Activated gamma-delta T cell (primary cell): ENCODE measurements at regions not wholly inside any gene's neighbourhood (a gene's known extent, or its start where the extent isn't known, plus 50 kb on each side); places are given as distances from the start of the nearest gene placed in this dataset.

ENCODE experiments used
- DNase-seq: peaks from one replicate; lab custom pipeline; 2025; lab: John Stamatoyannopoulos, UW

DNA sequence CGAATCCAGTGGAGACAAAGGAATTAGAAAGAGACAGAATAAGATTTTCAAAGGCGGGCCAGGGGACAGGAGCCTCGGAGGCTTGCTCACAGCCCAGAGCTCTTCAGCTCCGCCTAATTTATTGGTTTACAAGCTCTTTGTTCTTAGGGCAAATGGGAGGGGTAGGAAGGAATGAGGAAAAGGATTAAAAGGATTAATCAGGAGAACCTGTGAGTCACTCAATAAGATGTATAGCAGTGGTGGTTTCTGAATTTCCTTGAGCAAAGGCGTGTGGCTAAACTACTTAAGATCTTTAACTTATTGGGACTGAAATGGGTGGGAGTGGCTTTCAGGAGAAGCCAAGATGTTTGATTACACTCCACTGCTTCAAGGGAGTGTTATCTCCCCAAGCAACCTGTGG, 456.0 kb upstream of the SPANXN1 start:
- no peak for DNase-seq

DNA sequence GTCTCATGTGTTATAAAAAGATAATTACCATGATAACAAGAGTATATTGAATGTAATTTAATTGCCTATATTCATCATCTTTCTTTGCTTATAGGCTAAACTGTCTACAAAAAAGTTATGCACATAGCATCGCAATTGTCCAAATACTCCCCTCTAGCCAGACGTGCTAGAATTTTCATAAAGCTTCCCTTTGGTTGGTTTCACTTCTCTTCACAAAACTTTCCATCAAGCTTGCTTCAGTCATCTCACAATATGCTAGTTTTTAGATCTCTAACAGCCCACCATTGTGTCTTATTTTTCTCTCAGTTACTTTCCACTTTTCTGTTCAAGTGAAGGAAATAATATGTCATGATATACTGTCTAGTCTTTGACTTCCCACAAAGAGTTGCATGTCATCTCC, 448.3 kb upstream of the SPANXN1 start:
- DNase-seq: no peak

DNA sequence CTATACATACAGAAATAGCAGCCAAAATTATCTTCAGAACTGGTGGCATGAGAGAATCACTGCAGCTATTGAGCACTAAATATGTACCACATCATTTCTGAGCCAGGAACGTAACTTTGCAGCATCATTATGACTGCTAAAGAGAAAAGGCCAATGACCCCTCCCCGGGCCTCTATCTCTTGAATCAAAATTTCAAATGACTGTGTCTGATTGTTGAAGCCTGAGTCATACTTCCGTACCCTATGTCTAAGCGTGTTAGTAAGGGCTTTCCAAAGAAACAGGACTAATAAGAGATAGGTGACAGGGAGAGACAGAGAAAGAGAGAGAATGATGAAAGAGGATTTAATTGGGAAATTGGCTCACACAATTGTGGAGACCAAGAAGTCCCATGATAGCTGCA, 445.5 kb upstream of the SPANXN1 start:
- DNase-seq: no peak

DNA sequence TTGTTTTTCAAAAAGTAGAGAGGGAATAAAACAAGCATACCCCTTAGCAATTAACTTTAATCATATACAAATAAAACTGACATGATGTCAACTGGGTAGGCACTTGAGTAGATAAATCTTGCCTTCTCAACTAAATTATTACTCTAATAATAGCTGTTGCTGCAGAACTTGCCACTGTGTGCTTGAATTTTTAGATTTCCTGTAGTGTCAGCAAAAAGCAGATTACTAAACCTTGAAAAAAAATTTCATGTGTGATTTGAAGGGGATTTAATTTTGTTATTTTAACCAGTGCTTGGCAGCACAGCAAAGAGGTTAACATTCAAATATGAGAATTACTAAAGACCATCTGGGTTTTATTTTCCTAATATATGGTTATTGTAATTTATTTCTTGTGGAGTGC, 438.3 kb upstream of the SPANXN1 start:
- no peak for DNase-seq

DNA sequence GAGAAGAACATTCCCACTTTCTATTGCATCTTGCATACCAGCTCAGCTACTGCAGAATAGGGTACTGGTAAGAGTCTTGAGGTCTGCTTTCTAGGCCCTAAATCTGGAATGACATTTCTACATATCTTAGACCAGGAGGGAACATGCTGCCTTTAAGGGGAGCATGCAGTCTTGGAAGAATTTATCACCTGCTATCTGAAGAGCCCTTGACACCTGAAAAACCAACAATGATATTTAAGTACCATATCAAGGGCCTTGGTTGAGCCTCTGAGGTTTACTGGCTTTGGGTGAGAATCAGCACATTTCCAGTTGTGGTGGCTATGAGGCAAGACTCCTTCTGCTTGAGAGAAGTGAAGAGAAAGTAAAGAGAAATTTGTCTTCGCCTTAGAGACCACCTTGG, 436.8 kb upstream of the SPANXN1 start:
- no peak for DNase-seq

DNA sequence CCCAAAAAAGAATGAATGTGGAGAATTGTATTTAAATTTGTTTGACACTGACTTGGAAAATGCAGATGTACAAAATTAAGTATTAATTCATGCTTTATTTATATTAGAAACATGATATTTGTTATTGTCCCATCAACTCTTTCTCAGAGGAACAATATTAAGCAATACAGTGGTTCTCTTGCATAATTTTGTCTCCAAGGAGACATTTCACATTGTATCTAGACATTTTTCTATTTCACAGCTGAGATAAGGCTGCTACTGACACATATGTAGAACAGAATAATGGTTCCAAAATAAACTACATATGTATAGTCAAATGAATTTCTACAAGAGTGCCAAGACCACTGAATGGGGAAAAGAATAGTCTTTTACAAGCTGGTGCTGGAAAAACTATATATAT, 427.9 kb upstream of the SPANXN1 start:
- DNase-seq: no peak

DNA sequence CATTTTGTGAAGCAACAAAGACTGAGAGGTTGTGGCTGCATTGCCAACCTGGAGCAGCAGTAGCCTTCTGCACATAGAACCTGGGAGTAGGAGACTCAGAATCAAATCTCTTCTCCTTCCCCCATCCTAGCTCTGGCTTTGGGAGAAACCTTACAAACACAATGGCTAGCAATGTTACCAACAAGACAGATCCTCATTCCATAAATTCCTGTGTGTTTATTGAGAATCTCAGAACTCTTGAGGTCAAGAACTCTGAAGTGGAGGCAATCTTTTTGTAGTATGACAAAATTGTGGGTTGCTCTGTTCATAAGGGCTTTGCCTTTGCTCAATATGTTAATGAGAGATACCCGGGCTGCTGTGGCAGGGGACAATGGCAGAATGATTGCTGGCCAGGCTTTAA, 406.7 kb upstream of the SPANXN1 start:
- DNase-seq: no peak

DNA sequence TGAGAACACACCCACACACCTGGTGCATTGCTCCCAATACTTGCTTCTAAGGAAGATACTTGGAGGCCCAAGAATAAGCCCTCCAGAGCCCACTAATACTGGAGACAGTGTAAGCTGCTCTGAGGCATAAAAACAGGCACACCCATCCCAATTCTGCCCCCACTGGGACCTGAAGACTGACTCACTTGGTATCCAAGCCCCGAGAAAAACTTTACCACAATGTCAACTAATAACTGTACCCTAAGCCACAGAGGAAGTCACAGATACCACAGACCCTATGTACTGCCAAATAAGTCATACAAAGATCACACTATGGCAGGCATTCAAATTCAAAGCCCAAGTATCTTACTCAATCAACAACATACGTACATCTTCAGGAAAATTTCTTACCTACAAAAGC, 398.2 kb upstream of the SPANXN1 start:
- DNase-seq: no peak

DNA sequence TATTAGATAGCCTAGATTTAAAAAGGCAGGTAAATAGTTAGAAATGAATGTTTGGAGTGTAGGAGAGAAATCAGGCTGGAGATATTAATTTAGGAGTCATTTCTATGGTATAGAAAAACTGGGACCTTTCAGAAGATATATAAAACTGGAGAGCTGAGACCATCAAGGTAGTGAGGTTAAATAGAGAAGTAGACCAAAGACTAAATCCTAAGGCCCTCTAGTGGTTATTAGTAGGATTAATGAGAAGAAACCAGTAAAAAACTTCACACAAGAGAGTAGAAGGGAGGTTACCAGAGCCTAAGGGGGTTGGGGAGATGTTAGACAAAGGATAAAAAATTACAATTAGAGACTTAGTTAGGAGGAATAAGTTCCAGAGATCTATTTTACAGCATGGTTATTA, 351.0 kb upstream of the SPANXN1 start:
- DNase-seq: no peak

DNA sequence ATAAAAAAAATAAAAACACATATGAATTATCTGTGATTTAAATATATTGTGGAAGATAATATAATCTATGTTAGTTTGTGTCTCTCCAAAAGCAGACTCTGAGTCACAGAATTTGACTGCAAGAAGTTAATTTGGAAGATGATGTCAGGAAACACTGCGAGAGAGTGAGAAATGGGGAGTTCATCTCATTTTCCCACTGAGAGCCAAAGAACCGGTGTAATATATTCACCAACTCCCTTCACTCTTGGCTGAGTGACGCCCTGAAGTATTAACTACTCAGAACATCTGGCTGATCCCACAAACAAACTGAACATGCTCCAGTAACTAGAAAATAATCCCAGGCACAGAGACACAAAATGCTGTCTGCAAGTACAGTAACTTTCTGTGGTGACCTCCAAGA, 345.8 kb upstream of the SPANXN1 start:
- no peak for DNase-seq

DNA sequence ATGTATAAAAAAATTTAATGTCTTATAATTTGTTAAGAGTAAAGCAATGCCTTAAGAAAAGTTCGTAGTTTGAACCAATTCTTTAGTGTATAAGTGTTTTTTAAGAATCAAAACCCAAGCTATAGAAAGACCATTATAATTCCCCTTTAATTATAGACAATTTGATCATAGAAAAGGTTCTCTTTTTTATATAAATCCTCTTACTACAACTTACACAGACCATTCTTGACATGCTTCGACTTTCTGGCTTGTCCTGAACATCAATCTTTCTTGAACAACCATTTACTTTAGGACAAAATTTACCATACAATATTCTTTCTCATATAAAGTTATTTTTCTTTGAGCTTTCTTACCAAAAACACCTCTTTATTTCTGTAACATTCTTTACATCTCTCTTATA, 330.5 kb upstream of the SPANXN1 start:
- no peak for DNase-seq

DNA sequence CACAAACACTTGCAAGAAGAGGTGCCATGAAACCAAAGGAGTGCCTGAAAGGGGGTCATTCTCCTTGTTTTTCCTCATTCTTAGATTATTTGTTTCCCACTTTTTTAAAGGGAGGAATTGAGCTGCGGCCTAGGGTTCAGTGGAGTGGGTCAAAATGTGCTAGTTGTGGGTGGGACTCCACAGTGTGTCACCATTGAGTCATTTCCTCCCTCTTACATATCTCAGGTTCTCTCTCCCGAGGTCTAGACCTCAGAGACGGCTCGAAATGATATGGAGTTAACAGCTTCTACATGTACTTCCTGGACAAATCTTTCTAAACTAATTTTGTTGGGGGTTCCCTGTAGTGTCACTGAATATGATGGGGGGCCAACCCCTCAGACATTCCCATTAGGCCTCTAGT, 328.4 kb upstream of the SPANXN1 start:
- DNase-seq: no peak

DNA sequence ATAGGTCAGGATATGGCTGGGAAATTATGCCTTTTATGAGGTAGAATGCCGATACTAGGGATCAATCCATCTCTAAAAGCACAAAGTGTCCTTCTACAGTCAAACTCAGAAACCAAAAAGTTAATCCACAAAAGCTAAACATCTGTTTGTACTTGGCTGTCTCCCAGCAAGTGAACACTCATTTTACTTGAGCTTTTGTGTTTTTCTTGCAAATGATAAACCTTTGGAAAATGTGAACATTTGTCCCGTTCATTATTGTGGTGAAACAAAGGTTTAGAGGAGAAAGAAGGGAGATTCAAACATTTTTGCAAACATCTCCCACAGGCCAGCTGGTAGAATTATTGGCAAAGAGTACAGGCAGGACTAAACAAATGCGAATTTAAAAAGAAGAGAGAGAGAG, 300.6 kb upstream of the SPANXN1 start:
- no peak for DNase-seq
